Neuronal stem cell (in vitro differentiated cells): ENCODE measurements at regions not wholly inside any gene's neighbourhood (a gene's known extent, or its start where the extent isn't known, plus 50 kb on each side); places are given as distances from the start of the nearest gene placed in this dataset.

Experiments
- DNase-seq: peaks from one replicate; pipeline ENCODE4 v3.0.0-alpha.2; 2013; ENCODE audit warnings: low spot score
- H2AFZ ChIP-seq: one replicate; pipeline ENCODE4 v1.6.1; 2013; ENCODE audit warnings: mild to moderate bottlenecking, low read length, inconsistent platforms
- H2AK5ac ChIP-seq: 2 replicates; pipeline ENCODE4 v1.6.1; 2013; ENCODE audit warnings: low read depth, mild to moderate bottlenecking, inconsistent platforms, low read length, moderate library complexity, mixed read lengths
- H2BK120ac ChIP-seq: 2 replicates; pipeline ENCODE4 v1.6.1; 2013; ENCODE audit warnings: low read depth, mild to moderate bottlenecking, inconsistent platforms, low read length, moderate library complexity, mixed read lengths
- H2BK12ac ChIP-seq: one replicate; pipeline ENCODE4 v1.6.1; 2013; ENCODE audit warnings: low read length, inconsistent platforms
- H2BK15ac ChIP-seq: 2 replicates; pipeline ENCODE4 v1.6.1; 2013; ENCODE audit warnings: mild to moderate bottlenecking, low read length, inconsistent platforms, mixed read lengths
- H2BK5ac ChIP-seq: one replicate; pipeline ENCODE4 v1.6.1; 2013; ENCODE audit warnings: inconsistent platforms, mild to moderate bottlenecking, low read length, moderate library complexity
- H3K14ac ChIP-seq: one replicate; pipeline ENCODE4 v1.6.1; 2013; ENCODE audit warnings: low read length, inconsistent platforms
- H3K18ac ChIP-seq: 2 replicates; pipeline ENCODE4 v1.6.1; 2013; ENCODE audit warnings: low read length, inconsistent platforms
- H3K23ac ChIP-seq: 2 replicates; pipeline ENCODE4 v1.6.1; 2013; ENCODE audit warnings: low read depth, mild to moderate bottlenecking, mixed read lengths, low read length, inconsistent platforms; ENCODE audit not compliant: poor library complexity
- H3K27ac ChIP-seq: replicated peaks from 3 replicates; pipeline ENCODE4 v1.5.1; 2013; ENCODE audit warnings: low read length, inconsistent platforms
- H3K27me3 ChIP-seq, 3 experiments: 2 replicates each; pipeline ENCODE4 v1.6.1; 2013; ENCODE audit warnings: low read length in 3 of 3, mild to moderate bottlenecking in 2 of 3, inconsistent platforms in 1 of 3, low read depth in 1 of 3, mixed read lengths in 1 of 3, moderate library complexity in 1 of 3; ENCODE audit not compliant: control insufficient read depth in 3 of 3, insufficient read depth in 3 of 3
- H3K36me3 ChIP-seq, 2 donors: replicated peaks in 1 of 2; 2 replicates each; pipeline ENCODE4 v1.6.1; 2013; ENCODE audit warnings: low read length in 2 of 2; ENCODE audit not compliant: control insufficient read depth in 2 of 2, insufficient read depth in 2 of 2
- H3K4ac ChIP-seq: 2 replicates; pipeline ENCODE4 v1.6.1; 2013; ENCODE audit warnings: inconsistent platforms, mild to moderate bottlenecking, low read length, moderate library complexity
- H3K4me1 ChIP-seq, 2 donors: 1 replicate in 1 of 2; 2 replicates in 1 of 2; pipeline ENCODE4 v1.6.1; 2013; ENCODE audit warnings: low read length in 2 of 2, low read depth in 1 of 2; ENCODE audit not compliant: control insufficient read depth in 2 of 2, insufficient read depth in 1 of 2
- H3K4me2 ChIP-seq: one replicate; pipeline ENCODE4 v1.6.1; 2013; ENCODE audit warnings: mild to moderate bottlenecking, low read length, inconsistent platforms; ENCODE audit not compliant: insufficient read depth, poor library complexity, severe bottlenecking
- H3K4me3 ChIP-seq, 2 donors: 2 replicates each; pipeline ENCODE4 v1.5.1; 2013; ENCODE audit warnings: low read length in 2 of 2, mild to moderate bottlenecking in 2 of 2, inconsistent platforms in 1 of 2, moderate library complexity in 1 of 2
- H3K79me1 ChIP-seq: one replicate; pipeline ENCODE4 v1.6.1; 2013; ENCODE audit warnings: low read depth, mild to moderate bottlenecking, inconsistent platforms, low read length, moderate library complexity
- H3K9ac ChIP-seq: one replicate; pipeline ENCODE4 v1.6.1; 2013; ENCODE audit warnings: mild to moderate bottlenecking, low read depth, low read length, inconsistent platforms; ENCODE audit not compliant: poor library complexity
- H3K9me3 ChIP-seq, 2 donors: replicated peaks in 1 of 2; 2 replicates each; pipeline versions ENCODE3 to v1.6.1; 2013; ENCODE audit warnings: low read length in 2 of 2, mild to moderate bottlenecking in 2 of 2, inconsistent platforms in 1 of 2, low read depth in 1 of 2, mixed read lengths in 1 of 2, moderate library complexity in 1 of 2; ENCODE audit not compliant: control insufficient read depth in 2 of 2, insufficient read depth in 1 of 2
- H4K8ac ChIP-seq: one replicate; pipeline ENCODE4 v1.6.1; 2013; ENCODE audit warnings: low read depth, mild to moderate bottlenecking, inconsistent platforms, low read length, moderate library complexity
- H4K91ac ChIP-seq: one replicate; pipeline ENCODE4 v1.6.1; 2013; ENCODE audit warnings: low read length, low read depth, mild to moderate bottlenecking, inconsistent platforms; ENCODE audit not compliant: poor library complexity
- WGBS, 2 donors: extraction: QIAGEN DNeasy Blood & Tissue Kit; methylation state at CpG; one replicate each; pipeline ENCODE4 v1.1.7; 2013; ENCODE audit warnings: missing lambda C conversion rate in 2 of 2, mixed read lengths in 1 of 2; ENCODE audit not compliant: insufficient read length in 2 of 2, insufficient replicate concordance in 1 of 2; ENCODE audit errors: extremely low coverage in 2 of 2; 5-methylcytosine and 5-hydroxymethylcytosine counted together

- H3K27me3 ChIP-seq: no peaks in the 10 kb centered on the region
- H3K79me1 ChIP-seq: no peaks in the 10 kb centered on the region
- no peak overlapping the region for H3K4me2 ChIP-seq
- H2AFZ ChIP-seq: no peak overlapping the region
- no peak overlapping the region for H2BK12ac ChIP-seq
- H2BK15ac ChIP-seq: no peak overlapping the region
- no peak for DNase-seq
- H3K36me3 ChIP-seq: no peaks in the 10 kb centered on the region
- no peak overlapping the region for H2BK120ac ChIP-seq
- no peak overlapping the region for H2BK5ac ChIP-seq
- no peak overlapping the region for H2AK5ac ChIP-seq
- H3K4me1 ChIP-seq: peaks cover 2 to 4% of the 10 kb centered on the region in 2 donors
- no peaks in the 10 kb centered on the region for H3K9me3 ChIP-seq
- no peak overlapping the region for H3K4me3 ChIP-seq
- no peak overlapping the region for H4K91ac ChIP-seq
- H3K14ac ChIP-seq: no peak overlapping the region
- H3K18ac ChIP-seq: no peak overlapping the region
- no peak overlapping the region for H4K8ac ChIP-seq
- H3K27ac ChIP-seq: no peak overlapping the region
- H3K23ac ChIP-seq: no peak overlapping the region
- no CpG with 5 or more reads among the region's 4 CpGs for WGBS, 2 donors
- H3K9ac ChIP-seq: no peak overlapping the region
- H3K4ac ChIP-seq: no peak overlapping the region
Measured at GRCh38 chr13:71171740-71172139, 695.3 kb downstream of the DACH1 start.

DNA sequence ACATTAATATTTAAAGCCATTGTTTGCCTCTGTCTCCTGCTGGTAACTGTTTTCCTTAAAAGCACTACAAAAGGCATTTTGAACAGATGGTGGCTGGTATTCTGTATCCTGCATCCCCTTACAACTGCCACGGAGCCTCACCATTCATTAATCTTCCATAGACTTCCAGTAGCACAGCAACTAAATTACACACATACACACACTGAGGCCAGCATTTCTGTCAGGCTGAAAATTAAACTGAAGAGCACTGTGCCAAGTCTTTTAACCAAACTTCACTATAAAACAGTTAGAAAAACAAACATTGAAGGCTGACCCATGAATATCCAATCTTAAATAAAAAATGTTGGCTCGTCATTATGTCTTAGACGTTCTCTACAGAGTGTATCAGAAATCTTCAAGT lies 697.8 kb downstream of the DACH1 start:
- no CpG with 5 or more reads among the region's 3 CpGs for WGBS, 2 donors
- Histone ChIP-seq H3K79me1 (no peaks in the 10 kb centered on the region), H3K18ac (no peak overlapping the region), H3K36me3 (no peaks in the 10 kb centered on the region), H3K4me3 (no peak overlapping the region), H3K23ac (no peak overlapping the region), H2AFZ (peak overlapping the region; percentile 79), H2BK120ac (no peak overlapping the region), H3K27me3 (no peaks in the 10 kb centered on the region), H3K9me3 (no peaks in the 10 kb centered on the region), H4K91ac (no peak overlapping the region), H3K9ac (no peak overlapping the region), H2AK5ac (no peak overlapping the region), H3K14ac (no peak overlapping the region), H3K4me1 (peaks cover 2 to 4% of the 10 kb centered on the region in 2 donors), H2BK12ac (no peak overlapping the region), H4K8ac (no peak overlapping the region), H2BK5ac (no peak overlapping the region), H3K27ac (no peak overlapping the region), H2BK15ac (no peak overlapping the region), H3K4ac (no peak overlapping the region), H3K4me2 (no peak overlapping the region)
- no peak for DNase-seq

GRCh38 chr13:71156550-71156949 lies 710.5 kb downstream of the DACH1 start:
- Histone ChIP-seq H3K23ac (no peak overlapping the region), H3K9ac (no peak overlapping the region), H3K4ac (no peak overlapping the region), H2BK120ac (no peak overlapping the region), H4K8ac (no peak overlapping the region), H3K14ac (no peak overlapping the region), H2BK5ac (no peak overlapping the region), H3K27ac (no peak overlapping the region), H3K36me3 (no peaks in the 10 kb centered on the region), H2AK5ac (no peak overlapping the region), H3K4me2 (no peak overlapping the region), H2BK12ac (no peak overlapping the region), H3K27me3 (no peaks in the 10 kb centered on the region), H4K91ac (no peak overlapping the region), H3K4me1 (no peaks in the 10 kb centered on the region), H2BK15ac (no peak overlapping the region), H2AFZ (peak overlapping the region; percentile 56), H3K79me1 (no peaks in the 10 kb centered on the region), H3K4me3 (no peak overlapping the region), H3K9me3 (no peaks in the 10 kb centered on the region), H3K18ac (no peak overlapping the region)
- DNase-seq: no peak
- WGBS, 2 donors: no CpG with 5 or more reads among the region's 6 CpGs

- Histone ChIP-seq H2BK15ac (no peak overlapping the region), H2AK5ac (no peak overlapping the region), H2BK5ac (no peak overlapping the region), H4K91ac (no peak overlapping the region), H3K4me2 (no peak overlapping the region), H3K4me3 (no peak overlapping the region), H3K36me3 (no peaks in the 10 kb centered on the region), H3K23ac (no peak overlapping the region), H3K14ac (no peak overlapping the region), H3K4me1 (peaks cover 0 to 5% of the 10 kb centered on the region in 2 donors), H3K27me3 (no peaks in the 10 kb centered on the region), H3K27ac (no peak overlapping the region), H2BK120ac (no peak overlapping the region), H3K18ac (no peak overlapping the region), H3K9ac (no peak overlapping the region), H2BK12ac (no peak overlapping the region), H3K4ac (no peak overlapping the region), H2AFZ (no peak overlapping the region), H3K9me3 (no peaks in the 10 kb centered on the region), H3K79me1 (no peaks in the 10 kb centered on the region), H4K8ac (no peak overlapping the region)
- DNase-seq: no peak
- WGBS, 2 donors: no CpG with 5 or more reads among the region's 10 CpGs
Measured at GRCh38 chr13:71149498-71150363, 717.3 kb downstream of the DACH1 start.
